ENCODE measurements at regions not wholly inside any gene's neighbourhood (a gene's known extent, or its start where the extent isn't known, plus 50 kb on each side); places are given as distances from the start of the nearest gene placed in this dataset.
"Not testable (repeated sequence)": the region's sequence is repeated elsewhere in the genome, so short reads cannot be mapped to it uniquely, and the experiment has no call there.

GRCh38 chr7:113292105-113292504 is 173.8 kb upstream of the SMIM30 start:
- DNase-seq, result no peak

- no peak for DNase-seq
Measured at GRCh38 chr7:113291058-113291457, 172.7 kb upstream of the SMIM30 start.

- no peak for DNase-seq
Measured at GRCh38 chr7:113289140-113289740, 170.9 kb upstream of the SMIM30 start.

GRCh38 chr7:113285411-113285810 is 167.1 kb upstream of the SMIM30 start:
- no peak for DNase-seq

- no peak for DNase-seq
Measured at GRCh38 chr7:113283861-113284260, 165.5 kb upstream of the SMIM30 start.

- DNase-seq, result no peak
Measured at GRCh38 chr7:113282875-113283274, 164.5 kb upstream of the SMIM30 start.

- DNase-seq, result no peak
Measured at GRCh38 chr7:113281223-113281622, 162.9 kb upstream of the SMIM30 start.

GRCh38 chr7:113279256-113279655 is 160.9 kb upstream of the SMIM30 start:
- no peak for DNase-seq

- DNase-seq, result no peak
Measured at GRCh38 chr7:113270790-113271189, 152.4 kb upstream of the SMIM30 start.

GRCh38 chr7:113269592-113269991 is 151.2 kb upstream of the SMIM30 start:
- not testable (repeated sequence) for DNase-seq

- DNase-seq, result no peak
Measured at GRCh38 chr7:113268757-113269156, 150.4 kb upstream of the SMIM30 start.

- DNase-seq, result no peak
Measured at GRCh38 chr7:113267885-113268284, 149.5 kb upstream of the SMIM30 start.

- DNase-seq, result no peak
Measured at GRCh38 chr7:113267271-113267670, 148.9 kb upstream of the SMIM30 start.

GRCh38 chr7:113263749-113264148 is 145.4 kb upstream of the SMIM30 start:
- no peak for DNase-seq

- DNase-seq, result not testable (repeated sequence)
Measured at GRCh38 chr7:113263215-113263742, 144.9 kb upstream of the SMIM30 start.

GRCh38 chr7:113256883-113257531 is 138.7 kb upstream of the SMIM30 start:
- DNase-seq, result no peak

- no peak for DNase-seq
Measured at GRCh38 chr7:113247198-113247597, 128.8 kb upstream of the SMIM30 start.

GRCh38 chr7:113246738-113247137 is 128.4 kb upstream of the SMIM30 start:
- DNase-seq, result no peak

- DNase-seq, result no peak
Measured at GRCh38 chr7:113232885-113233284, 114.5 kb upstream of the SMIM30 start.

- DNase-seq, result no peak
Measured at GRCh38 chr7:113230691-113231090, 112.3 kb upstream of the SMIM30 start.

GRCh38 chr7:113217314-113217713 is 99.0 kb upstream of the SMIM30 start:
- no peak for DNase-seq

- no peak for DNase-seq
Measured at GRCh38 chr7:113216038-113216437, 97.7 kb upstream of the SMIM30 start.

- no peak for DNase-seq
Measured at GRCh38 chr7:113209449-113210203, 91.3 kb upstream of the SMIM30 start.

- DNase-seq, result no peak
Measured at GRCh38 chr7:113207931-113208330, 89.6 kb upstream of the SMIM30 start.

Measured in effector CD4-positive, alpha-beta T cell (primary cell).